ENCODE measurements at regions not wholly inside any gene's neighbourhood (a gene's known extent, or its start where the extent isn't known, plus 50 kb on each side); places are given as distances from the start of the nearest gene placed in this dataset.

DNA sequence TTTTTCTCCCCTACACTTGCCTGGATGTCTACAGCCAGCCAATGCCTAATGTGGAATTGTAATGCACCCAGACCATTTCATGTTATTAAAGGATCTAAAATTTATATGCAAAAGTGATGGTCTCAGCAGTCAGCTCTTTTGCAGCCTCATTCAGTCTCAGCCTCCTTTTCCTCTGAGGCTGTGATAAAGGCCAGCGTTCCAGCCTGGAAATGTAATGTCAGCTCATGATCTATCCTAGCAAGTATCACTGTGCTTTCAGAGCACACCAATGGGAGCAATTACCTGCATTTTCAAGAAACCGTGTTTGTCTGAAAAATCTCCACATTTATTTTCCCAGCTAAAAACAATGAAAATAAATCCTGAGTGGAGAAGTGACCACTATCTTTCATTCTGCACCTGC is 274.6 kb downstream of the CDH20 start:
- BruUV-seq (replicated peaks) = no TSS peak
- H3K27me3 ChIP-seq (ENCODE audit: control insufficient read depth in 2 of 2, insufficient read depth in 2 of 2, low read length in 2 of 2) = no peaks in the 10 kb centered on the region
- H3K4me3 ChIP-seq (replicated peaks in 1 of 3; ENCODE audit: insufficient read depth in 1 of 3, low read depth in 1 of 3, low read length in 3 of 3) = no peak overlapping the region
- dilution Hi-C loops (cut with MboI; ENCODE audit: extremely low pct_ligation_motif_present, low sequenced_read_pairs) = no loop called here
- peak overlapping the region; percentile 31 for H3K4me2 ChIP-seq (ENCODE audit: insufficient read depth, low read length)
- no peaks in the 10 kb centered on the region for H3K36me3 ChIP-seq (ENCODE audit: control insufficient read depth in 2 of 2, extremely low read depth in 1 of 2, insufficient read depth in 2 of 2, low read length in 2 of 2)
- peak overlapping the region; percentile 97 for H3K27ac ChIP-seq (ENCODE audit: insufficient read depth, low read depth, low read length)
- H3K4me1 ChIP-seq (ENCODE audit: control insufficient read depth, extremely low read depth, insufficient read depth, low read length) = peaks cover 61% of the 10 kb centered on the region
- no peak for TF ChIP-seq MYC (IDR thresholded peaks at IDR 0.05; ENCODE audit: low read depth, low read length)
- no peak for TF ChIP-seq GATA2 (IDR thresholded peaks at IDR 0.05; ENCODE audit: insufficient read depth, insufficient read length, low read depth, low read length)
- TF ChIP-seq EZH2 (IDR thresholded peaks at IDR 0.05; ENCODE audit: borderline replicate concordance, low read depth, low read length, severe bottlenecking) = no peak
- TF ChIP-seq JUN (IDR thresholded peaks at IDR 0.05; ENCODE audit: borderline replicate concordance, insufficient read depth, insufficient read length, low read depth) = no peak
- TF ChIP-seq POLR2A (IDR thresholded peaks at IDR 0.05; ENCODE audit: low read depth, low read length) = no peak
- no peak for TF ChIP-seq FOS (IDR thresholded peaks at IDR 0.05; ENCODE audit: borderline replicate concordance, insufficient read depth, low read length)
- TF ChIP-seq, protein P1, sequence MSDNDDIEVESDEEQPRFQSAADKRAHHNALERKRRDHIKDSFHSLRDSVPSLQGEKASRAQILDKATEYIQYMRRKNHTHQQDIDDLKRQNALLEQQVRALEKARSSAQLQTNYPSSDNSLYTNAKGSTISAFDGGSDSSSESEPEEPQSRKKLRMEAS (IDR thresholded peaks at IDR 0.05; ENCODE audit: insufficient read depth, insufficient read length) = no peak
- TF ChIP-seq POLR2AphosphoS5 (IDR thresholded peaks at IDR 0.05; ENCODE audit: insufficient read depth, low read depth, low read length) = no peak
- TF ChIP-seq, protein P2, sequence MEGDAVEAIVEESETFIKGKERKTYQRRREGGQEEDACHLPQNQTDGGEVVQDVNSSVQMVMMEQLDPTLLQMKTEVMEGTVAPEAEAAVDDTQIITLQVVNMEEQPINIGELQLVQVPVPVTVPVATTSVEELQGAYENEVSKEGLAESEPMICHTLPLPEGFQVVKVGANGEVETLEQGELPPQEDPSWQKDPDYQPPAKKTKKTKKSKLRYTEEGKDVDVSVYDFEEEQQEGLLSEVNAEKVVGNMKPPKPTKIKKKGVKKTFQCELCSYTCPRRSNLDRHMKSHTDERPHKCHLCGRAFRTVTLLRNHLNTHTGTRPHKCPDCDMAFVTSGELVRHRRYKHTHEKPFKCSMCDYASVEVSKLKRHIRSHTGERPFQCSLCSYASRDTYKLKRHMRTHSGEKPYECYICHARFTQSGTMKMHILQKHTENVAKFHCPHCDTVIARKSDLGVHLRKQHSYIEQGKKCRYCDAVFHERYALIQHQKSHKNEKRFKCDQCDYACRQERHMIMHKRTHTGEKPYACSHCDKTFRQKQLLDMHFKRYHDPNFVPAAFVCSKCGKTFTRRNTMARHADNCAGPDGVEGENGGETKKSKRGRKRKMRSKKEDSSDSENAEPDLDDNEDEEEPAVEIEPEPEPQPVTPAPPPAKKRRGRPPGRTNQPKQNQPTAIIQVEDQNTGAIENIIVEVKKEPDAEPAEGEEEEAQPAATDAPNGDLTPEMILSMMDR (IDR thresholded peaks at IDR 0.05; ENCODE audit: extremely low read depth in 1 of 2, insufficient read depth in 1 of 2, low read depth in 1 of 2, low read length in 2 of 2) = no peak
- DNase-seq (ENCODE audit: low read depth, low spot score) (no peak), FAIRE-seq (no peak)
- no peaks in the 10 kb centered on the region for H4K20me1 ChIP-seq (replicated peaks; ENCODE audit: control insufficient read depth, extremely low read depth, insufficient read depth, low read length)
- H3K79me2 ChIP-seq (ENCODE audit: control insufficient read depth, insufficient read depth, low read length) = peaks cover 2% of the 10 kb centered on the region
- no peaks in the 10 kb centered on the region for H3K9me3 ChIP-seq (replicated peaks; ENCODE audit: control insufficient read depth, insufficient read depth, low read length)
- intact Hi-C loops (cut with micrococcal nuclease) = loop anchor here (1.0 to 10.0 kb wide), 8 partner anchors 26 to 1706 kb away; no protein-coding TSS in a partner anchor
- CTCF ChIA-PET = interaction anchor here (1.1 to 5.4 kb wide), 6 partner anchors 17 to 286 kb away, joined by 3 to 43 read pairs (median 8); no protein-coding TSS in a partner anchor
- no peaks in the 10 kb centered on the region for H3K9me1 ChIP-seq (replicated peaks; ENCODE audit: control insufficient read depth, extremely low read depth, insufficient read depth, low read length)
- POLR2A ChIA-PET = interaction anchor here (0.5 to 1.3 kb wide), 4 partner anchors 17 to 286 kb away, joined by 3 to 6 read pairs (median 4); no protein-coding TSS in a partner anchor
- peak overlapping the region; percentile 13 for H2AFZ ChIP-seq (ENCODE audit: low read depth, low read length)
- peak overlapping the region; percentile 79 for H3K9ac ChIP-seq (replicated peaks; ENCODE audit: extremely low read depth, insufficient read depth, low read length)

Measured in endothelial cell of umbilical vein (primary cell).